ENCODE measurements at regions not wholly inside any gene's neighbourhood (a gene's known extent, or its start where the extent isn't known, plus 50 kb on each side); places are given as distances from the start of the nearest gene placed in this dataset.
A peak's percentile ranks its signal among the peaks of the same experiment; 100 is the strongest.

- Histone ChIP-seq H3K27me3 (no peaks in the 10 kb centered on the region), H3K27ac (no peak overlapping the region), H3K4me3 (no peak overlapping the region), H3K9me3 (no peaks in the 10 kb centered on the region), H3K4me1 (no peaks in the 10 kb centered on the region), H3K36me3 (no peaks in the 10 kb centered on the region)
- DNase-seq (no peak), ATAC-seq (no peak), FAIRE-seq (no peak)
- intact Hi-C loops (cut with DNase I): no loop called here
- TF ChIP-seq, protein P1, sequence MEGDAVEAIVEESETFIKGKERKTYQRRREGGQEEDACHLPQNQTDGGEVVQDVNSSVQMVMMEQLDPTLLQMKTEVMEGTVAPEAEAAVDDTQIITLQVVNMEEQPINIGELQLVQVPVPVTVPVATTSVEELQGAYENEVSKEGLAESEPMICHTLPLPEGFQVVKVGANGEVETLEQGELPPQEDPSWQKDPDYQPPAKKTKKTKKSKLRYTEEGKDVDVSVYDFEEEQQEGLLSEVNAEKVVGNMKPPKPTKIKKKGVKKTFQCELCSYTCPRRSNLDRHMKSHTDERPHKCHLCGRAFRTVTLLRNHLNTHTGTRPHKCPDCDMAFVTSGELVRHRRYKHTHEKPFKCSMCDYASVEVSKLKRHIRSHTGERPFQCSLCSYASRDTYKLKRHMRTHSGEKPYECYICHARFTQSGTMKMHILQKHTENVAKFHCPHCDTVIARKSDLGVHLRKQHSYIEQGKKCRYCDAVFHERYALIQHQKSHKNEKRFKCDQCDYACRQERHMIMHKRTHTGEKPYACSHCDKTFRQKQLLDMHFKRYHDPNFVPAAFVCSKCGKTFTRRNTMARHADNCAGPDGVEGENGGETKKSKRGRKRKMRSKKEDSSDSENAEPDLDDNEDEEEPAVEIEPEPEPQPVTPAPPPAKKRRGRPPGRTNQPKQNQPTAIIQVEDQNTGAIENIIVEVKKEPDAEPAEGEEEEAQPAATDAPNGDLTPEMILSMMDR (IDR thresholded peaks at IDR 0.05): no peak
- WGBS, 2 donors: 78 to 87% methylated on average over 7 of the region's 7 CpGs
Measured at GRCh38 chr12:107560165-107560898, 125.3 kb upstream of the PWP1 start.

DNA sequence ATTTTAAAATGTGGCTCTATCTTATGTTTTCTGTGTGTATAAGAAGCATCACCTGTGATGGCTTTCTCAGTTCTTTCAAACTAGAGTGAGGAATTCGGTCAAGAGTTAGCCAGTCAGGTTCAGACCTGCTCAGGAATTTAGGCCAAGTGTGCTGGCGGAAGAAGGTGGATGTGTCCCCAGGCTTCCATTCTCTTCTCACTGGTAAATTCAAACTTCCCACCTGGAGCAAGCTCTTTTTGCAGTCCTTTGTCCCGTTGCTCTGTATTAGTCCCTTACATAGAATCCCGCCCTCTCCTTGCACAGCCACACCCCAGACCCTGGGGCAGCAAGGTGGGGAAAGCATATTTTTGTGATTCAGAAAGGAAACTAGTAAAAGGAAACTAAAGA is 124.7 kb upstream of the PWP1 start:
- H3K4me3 ChIP-seq: no peak overlapping the region
- WGBS, 2 donors: 83 to 84% methylated on average over 4 of the region's 4 CpGs
- H3K4me1 ChIP-seq: no peaks in the 10 kb centered on the region
- no peak for ATAC-seq
- no peaks in the 10 kb centered on the region for H3K27me3 ChIP-seq
- no peaks in the 10 kb centered on the region for H3K36me3 ChIP-seq
- no peaks in the 10 kb centered on the region for H3K9me3 ChIP-seq
- no peak overlapping the region for H3K27ac ChIP-seq
- TF ChIP-seq, protein P1 (IDR thresholded peaks at IDR 0.05): no peak
- intact Hi-C loops (cut with DNase I): no loop called here
- no peak for DNase-seq
- FAIRE-seq: no peak

DNA sequence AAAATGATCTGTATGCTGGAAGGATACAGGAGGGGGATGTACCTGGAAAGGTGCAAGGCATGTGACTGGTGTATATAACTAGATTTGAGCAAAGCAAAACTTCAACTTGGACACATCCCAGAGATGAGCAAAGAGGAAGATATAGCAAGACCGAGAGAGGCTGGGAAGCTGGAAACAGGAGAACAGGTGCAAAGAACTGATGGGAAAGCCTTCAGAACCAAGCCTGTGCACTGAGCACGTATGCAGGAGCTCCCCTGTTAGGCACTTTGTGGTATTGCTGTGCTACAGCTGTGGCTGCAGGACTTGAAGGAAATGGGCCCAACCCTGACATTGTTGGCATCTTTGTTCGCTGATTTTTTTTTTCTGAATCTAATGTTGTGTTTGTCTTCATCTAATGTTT is 120.7 kb upstream of the PWP1 start:
- FAIRE-seq (no peak), ATAC-seq (peak in 2 of 4 donors; percentile 46 to 48), DNase-seq (no peak)
- H3K27me3 ChIP-seq: no peaks in the 10 kb centered on the region
- intact Hi-C loops (cut with DNase I): no loop called here
- no peaks in the 10 kb centered on the region for H3K36me3 ChIP-seq
- no peak overlapping the region for H3K4me3 ChIP-seq
- TF ChIP-seq, protein P1 (IDR thresholded peaks at IDR 0.05): no peak
- no peaks in the 10 kb centered on the region for H3K4me1 ChIP-seq
- H3K27ac ChIP-seq: no peak overlapping the region
- 29 to 35% methylated on average over 3 of the region's 3 CpGs for WGBS, 2 donors
- H3K9me3 ChIP-seq: no peaks in the 10 kb centered on the region

- Histone ChIP-seq H3K4me1 (no peaks in the 10 kb centered on the region), H3K9me3 (no peaks in the 10 kb centered on the region), H3K27ac (no peak overlapping the region), H3K27me3 (no peaks in the 10 kb centered on the region), H3K4me3 (no peak overlapping the region), H3K36me3 (no peaks in the 10 kb centered on the region)
- TF ChIP-seq, protein P1 (IDR thresholded peaks at IDR 0.05): no peak
- no peak for FAIRE-seq
- 44 to 47% methylated on average over 5 of the region's 5 CpGs for WGBS, 2 donors
- no peak for DNase-seq
- intact Hi-C loops (cut with DNase I): no loop called here
- ATAC-seq: no peak
Measured at GRCh38 chr12:107565551-107565950, 120.0 kb upstream of the PWP1 start.

DNA sequence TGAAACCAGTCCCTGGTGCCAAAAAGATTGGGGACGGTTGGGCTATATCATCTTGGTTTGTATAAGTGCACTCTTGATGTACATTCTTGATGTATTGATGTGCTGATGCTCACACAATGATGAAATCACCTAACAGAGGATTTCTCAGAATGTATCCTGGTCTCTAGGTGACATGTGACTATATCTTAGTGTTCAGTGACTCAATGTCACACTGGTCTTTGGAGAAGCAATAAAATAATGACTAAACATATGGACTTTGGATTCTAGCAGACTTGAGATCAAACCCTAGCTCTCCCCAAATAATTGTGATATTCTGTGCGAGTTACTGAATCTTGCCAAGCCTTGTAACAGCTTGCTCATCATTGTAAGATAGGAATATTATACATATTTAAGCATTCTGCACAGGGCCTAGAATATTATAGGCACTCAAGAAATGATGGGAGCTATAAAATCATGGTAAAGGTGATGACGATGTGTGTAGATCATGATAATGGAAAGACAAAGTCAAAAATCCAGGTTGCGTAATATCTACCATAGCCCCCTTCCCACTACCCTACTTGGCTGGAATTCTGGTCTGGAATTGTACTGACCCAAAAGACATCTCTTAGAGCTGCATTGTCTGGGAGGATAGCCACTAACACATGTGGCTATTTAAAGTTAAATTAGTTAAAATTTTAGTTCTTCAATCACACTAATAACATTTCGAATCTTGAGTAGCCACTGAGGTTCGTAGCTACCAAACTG is 117.6 kb upstream of the PWP1 start:
- ATAC-seq: no peak
- H3K27me3 ChIP-seq: no peaks in the 10 kb centered on the region
- H3K27ac ChIP-seq: no peak overlapping the region
- FAIRE-seq: no peak
- H3K4me1 ChIP-seq: no peaks in the 10 kb centered on the region
- 80 to 87% methylated on average over 6 of the region's 6 CpGs for WGBS, 2 donors
- DNase-seq: no peak
- intact Hi-C loops (cut with DNase I): no loop called here
- no peak overlapping the region for H3K4me3 ChIP-seq
- H3K36me3 ChIP-seq: no peaks in the 10 kb centered on the region
- TF ChIP-seq, protein P1 (IDR thresholded peaks at IDR 0.05): no peak
- H3K9me3 ChIP-seq: no peaks in the 10 kb centered on the region
